Activated CD8-positive, alpha-beta memory T cell treated with anti-CD3 and anti-CD28 coated beads, Interleukin-2, amount 50 U/mL, for 24 hours (primary cell): ENCODE measurements at regions not wholly inside any gene's neighbourhood (a gene's known extent, or its start where the extent isn't known, plus 50 kb on each side); places are given as distances from the start of the nearest gene placed in this dataset.
A peak's percentile ranks its signal among the peaks of the same experiment; 100 is the strongest.
"Not testable (repeated sequence)": the region's sequence is repeated elsewhere in the genome, so short reads cannot be mapped to it uniquely, and the experiment has no call there.

ENCODE experiments used
- DNase-seq: peaks from one replicate; pipeline ENCODE4 v3.0.0-alpha.2; 2020; ENCODE audit errors: extremely low read depth

GRCh38 chrX:101823236-101823635, 108.6 kb downstream of the ZMAT1 start:
- no peak for DNase-seq

- DNase-seq: not testable (repeated sequence)
These were observed 114.1 kb downstream of the ZMAT1 start for GRCh38 chrX:101817739-101818138.

- no peak for DNase-seq
These were observed 118.6 kb downstream of the ZMAT1 start for GRCh38 chrX:101813200-101813599.

GRCh38 chrX:101803451-101803850, 128.4 kb downstream of the ZMAT1 start:
- DNase-seq: no peak

- peak; percentile 66 for DNase-seq
These were observed 132.4 kb downstream of the ZMAT1 start for GRCh38 chrX:101799387-101799786.

- DNase-seq: no peak
These were observed 128.3 kb upstream of the ARMCX2 start for GRCh38 chrX:101787934-101788333.

GRCh38 chrX:101785142-101785541, 125.5 kb upstream of the ARMCX2 start:
- DNase-seq: no peak

GRCh38 chrX:101780421-101780820, 120.8 kb upstream of the ARMCX2 start:
- not testable (repeated sequence) for DNase-seq

- no peak for DNase-seq
These were observed 114.7 kb upstream of the ARMCX2 start for GRCh38 chrX:101774340-101774739.

- DNase-seq: no peak
These were observed 104.9 kb upstream of the ARMCX2 start for GRCh38 chrX:101764538-101764937.

GRCh38 chrX:101759000-101759399, 99.3 kb upstream of the ARMCX2 start:
- DNase-seq: no peak

GRCh38 chrX:101750744-101751143, 91.1 kb upstream of the ARMCX2 start:
- no peak for DNase-seq

GRCh38 chrX:101749436-101749835, 89.8 kb upstream of the ARMCX2 start:
- no peak for DNase-seq

GRCh38 chrX:101745046-101745445, 85.4 kb upstream of the ARMCX2 start:
- DNase-seq: no peak

- DNase-seq: no peak
These were observed 84.4 kb upstream of the ARMCX2 start for GRCh38 chrX:101744085-101744484.

GRCh38 chrX:101740642-101741041, 81.0 kb upstream of the ARMCX2 start:
- DNase-seq: no peak

- not testable (repeated sequence) for DNase-seq
These were observed 79.2 kb upstream of the ARMCX2 start for GRCh38 chrX:101738867-101739266.

GRCh38 chrX:101738411-101738810, 78.8 kb upstream of the ARMCX2 start:
- DNase-seq: not testable (repeated sequence)

GRCh38 chrX:101736651-101737050, 77.0 kb upstream of the ARMCX2 start:
- no peak for DNase-seq

- no peak for DNase-seq
These were observed 73.2 kb upstream of the ARMCX2 start for GRCh38 chrX:101732870-101733269.

GRCh38 chrX:101729986-101730385, 70.3 kb upstream of the ARMCX2 start:
- no peak for DNase-seq
